H1 (cell line): ENCODE measurements at regions not wholly inside any gene's neighbourhood (a gene's known extent, or its start where the extent isn't known, plus 50 kb on each side); places are given as distances from the start of the nearest gene placed in this dataset.

Source experiments
- CTCF ChIA-PET: fragments of 300-600 bp; sonication (Branson Sonifier 250); formaldehyde crosslinking; loops from one replicate; lab custom pipeline; 2021; ENCODE audit not compliant: partially characterized antibody; lab: Charles Lee
- POLR2A ChIA-PET: fragments of 300-600 bp; sonication (Branson Sonifier 250); formaldehyde crosslinking; loops from one replicate; lab custom pipeline; 2021; ENCODE audit warnings: inconsistent platforms; ENCODE audit not compliant: partially characterized antibody; lab: Charles Lee
- DNase-seq, 2 experiments: peaks; one replicate each; pipeline versions ENCODE4 v3.0.0 to v3.0.0-alpha.2; 2010 to 2022; ENCODE audit warnings: low spot score in 2 of 2, low read depth in 1 of 2, mixed read lengths in 1 of 2
- FAIRE-seq: peaks from 2 replicates; lab custom pipeline; 2011; peaks lifted over from hg19 to GRCh38; lab: Jason Lieb, UNC
- H2AFZ ChIP-seq: 2 replicates; pipeline ENCODE4 v1.8.1; 2012; ENCODE audit warnings: low read length, inconsistent platforms
- H2AK5ac ChIP-seq: 2 replicates; pipeline ENCODE4 v1.6.1; 2013; ENCODE audit warnings: low read depth, low read length
- H2BK120ac ChIP-seq: replicated peaks from 2 replicates; pipeline ENCODE3; 2013; ENCODE audit warnings: low read depth, low read length, inconsistent platforms
- H2BK12ac ChIP-seq: 2 replicates; pipeline ENCODE4 v1.6.1; 2013; ENCODE audit warnings: low read depth, low read length
- H2BK15ac ChIP-seq: 2 replicates; pipeline ENCODE4 v1.6.1; 2013; ENCODE audit warnings: low read length
- H2BK20ac ChIP-seq: 2 replicates; pipeline ENCODE4 v1.6.1; 2013; ENCODE audit warnings: low read length
- H2BK5ac ChIP-seq: 2 replicates; pipeline ENCODE4 v1.6.1; 2013; ENCODE audit warnings: low read depth, low read length
- H3K14ac ChIP-seq: 2 replicates; pipeline ENCODE4 v1.6.1; 2013; ENCODE audit warnings: inconsistent platforms; ENCODE audit not compliant: insufficient read length
- H3K18ac ChIP-seq: 2 replicates; pipeline ENCODE4 v1.6.1; 2013; ENCODE audit warnings: low read length; ENCODE audit errors: extremely low read depth
- H3K23ac ChIP-seq: 2 replicates; pipeline ENCODE4 v1.6.1; 2013; ENCODE audit warnings: inconsistent platforms; ENCODE audit not compliant: insufficient read length
- H3K23me2 ChIP-seq: 2 replicates; pipeline ENCODE4 v1.6.1; 2013; ENCODE audit warnings: low read depth, low read length
- H3K27ac ChIP-seq: 2 replicates; pipeline ENCODE4 v1.6.1; 2011; ENCODE audit warnings: low read depth, low read length, inconsistent platforms
- H3K27me3 ChIP-seq, 4 experiments: replicated peaks in 1 of 4; 1 replicate in 1 of 4; 2 replicates in 3 of 4; pipeline versions ENCODE4 v1.6.1 to v1.8.1; 2011 to 2013; ENCODE audit warnings: low read length in 3 of 4, mild to moderate bottlenecking in 3 of 4, inconsistent platforms in 2 of 4, mixed read lengths in 2 of 4, moderate library complexity in 1 of 4; ENCODE audit not compliant: control insufficient read depth in 3 of 4, insufficient read depth in 3 of 4; ENCODE audit errors: extremely low read depth in 1 of 4
- H3K36me3 ChIP-seq, 4 experiments: 2 replicates each; pipeline versions ENCODE4 v1.6.1 to v1.8.1; 2011 to 2013; ENCODE audit warnings: mild to moderate bottlenecking in 4 of 4, low read length in 3 of 4, moderate library complexity in 2 of 4, control low read depth in 1 of 4, inconsistent platforms in 1 of 4; ENCODE audit not compliant: insufficient read depth in 4 of 4, control insufficient read depth in 2 of 4
- H3K4ac ChIP-seq: replicated peaks from 2 replicates; pipeline ENCODE3; 2013; ENCODE audit warnings: low read length, low read depth, mixed read lengths, inconsistent platforms; ENCODE audit not compliant: insufficient read length
- H3K4me1 ChIP-seq, 4 experiments: replicated peaks in 1 of 4; 1 replicate in 1 of 4; 2 replicates in 3 of 4; pipeline versions ENCODE4 v1.6.1 to v1.8.1; 2011 to 2013; ENCODE audit warnings: low read length in 3 of 4, inconsistent platforms in 2 of 4, mixed read lengths in 1 of 4; ENCODE audit not compliant: insufficient read depth in 4 of 4, control insufficient read depth in 3 of 4
- H3K4me2 ChIP-seq, 2 experiments: 2 replicates each; pipeline versions ENCODE4 v1.6.1 to v1.8.1; 2011 to 2013; ENCODE audit warnings: low read depth in 2 of 2, low read length in 2 of 2, control low read depth in 1 of 2, inconsistent platforms in 1 of 2, mild to moderate bottlenecking in 1 of 2; ENCODE audit not compliant: insufficient read depth in 1 of 2
- H3K4me3 ChIP-seq, 4 experiments: fragments of 200-600, 300-600 bp in 1 of 4; sonication (generic), shearing (Covaris generic), sonication (Bioruptor Twin) in 1 of 4; 2 replicates each; pipeline versions ENCODE4 v1.5.1 to v1.8.1; 2011 to 2016; ENCODE audit warnings: low read length in 4 of 4, low read depth in 3 of 4, control low read depth in 2 of 4, inconsistent platforms in 2 of 4, mild to moderate bottlenecking in 2 of 4, mixed read lengths in 1 of 4, moderate library complexity in 1 of 4; ENCODE audit not compliant: insufficient read depth in 2 of 4; ENCODE audit errors: extremely low read depth in 1 of 4
- H3K56ac ChIP-seq: replicated peaks from 2 replicates; pipeline ENCODE3; 2013; ENCODE audit warnings: low read depth, mild to moderate bottlenecking, mixed read lengths, low read length, inconsistent platforms; ENCODE audit not compliant: insufficient read length
- H3K79me1 ChIP-seq: 2 replicates; pipeline ENCODE4 v1.6.1; 2013; ENCODE audit warnings: low read depth, low read length, control low read depth
- H3K79me2 ChIP-seq, 2 experiments: 2 replicates each; pipeline versions ENCODE4 v1.6.1 to v1.8.1; 2012 to 2013; ENCODE audit warnings: low read length in 2 of 2, mild to moderate bottlenecking in 2 of 2, inconsistent platforms in 1 of 2; ENCODE audit not compliant: insufficient read depth in 2 of 2, control insufficient read depth in 1 of 2
- H3K9ac ChIP-seq, 4 experiments: replicated peaks in 1 of 4; 1 replicate in 1 of 4; 2 replicates in 3 of 4; pipeline versions ENCODE4 v1.6.1 to v1.8.1; 2011 to 2013; ENCODE audit warnings: low read depth in 3 of 4, low read length in 3 of 4, control low read depth in 2 of 4, mild to moderate bottlenecking in 2 of 4, moderate library complexity in 2 of 4, inconsistent platforms in 1 of 4; ENCODE audit errors: extremely low read depth in 1 of 4
- H3K9me3 ChIP-seq, 2 experiments: 2 replicates each; pipeline versions ENCODE4 v1.6.1 to v1.8.1; 2012 to 2013; ENCODE audit warnings: mild to moderate bottlenecking in 2 of 2, moderate library complexity in 2 of 2, control low read depth in 1 of 2, inconsistent platforms in 1 of 2, low read depth in 1 of 2, low read length in 1 of 2, mixed read lengths in 1 of 2; ENCODE audit not compliant: insufficient read depth in 2 of 2
- H4K20me1 ChIP-seq, 2 experiments: replicated peaks in 1 of 2; 2 replicates each; pipeline versions ENCODE3 to v1.8.1; 2011 to 2013; ENCODE audit warnings: inconsistent platforms in 2 of 2, low read length in 2 of 2, mild to moderate bottlenecking in 1 of 2; ENCODE audit not compliant: insufficient read depth in 2 of 2, control insufficient read depth in 1 of 2
- H4K5ac ChIP-seq: 2 replicates; pipeline ENCODE4 v1.6.1; 2013; ENCODE audit warnings: low read length, low read depth, mixed read lengths, inconsistent platforms; ENCODE audit not compliant: insufficient read length
- H4K8ac ChIP-seq: 2 replicates; pipeline ENCODE4 v1.8.0; 2013; ENCODE audit warnings: mild to moderate bottlenecking, moderate library complexity, low read length, inconsistent platforms; ENCODE audit not compliant: insufficient read depth; ENCODE audit errors: extremely low read depth
- H4K91ac ChIP-seq: replicated peaks from 2 replicates; pipeline ENCODE3; 2013; ENCODE audit warnings: low read length, mixed read lengths, inconsistent platforms; ENCODE audit not compliant: insufficient read length
- BRCA1 ChIP-seq: IDR thresholded peaks from 2 replicates; pipeline ENCODE4 v1.6.1; 2012; ENCODE audit warnings: low read depth, low read length, improper control_type of control experiment
- EP300 ChIP-seq, 2 experiments: IDR thresholded peaks; 1 replicate in 1 of 2; 2 replicates in 1 of 2; pipeline ENCODE4 v1.6.1; 2011 to 2012; ENCODE audit warnings: low read depth in 2 of 2, low read length in 2 of 2, mild to moderate bottlenecking in 2 of 2, borderline replicate concordance in 1 of 2, inconsistent platforms in 1 of 2, moderate library complexity in 1 of 2
- HDAC6 ChIP-seq: IDR thresholded peaks from one replicate; pipeline ENCODE4 v1.7.1; 2012; ENCODE audit warnings: low read depth, mild to moderate bottlenecking, inconsistent platforms, low read length, moderate library complexity
- KDM1A ChIP-seq: fragments of 200-600, 300-600 bp; sonication (generic); IDR thresholded peaks from 2 replicates; pipeline ENCODE4 v1.7.1; 2016; ENCODE audit warnings: mild to moderate bottlenecking, low read length, borderline replicate concordance
- KDM4A ChIP-seq: IDR thresholded peaks from one replicate; pipeline ENCODE4 v1.7.1; 2012; ENCODE audit warnings: low read depth, mild to moderate bottlenecking, moderate library complexity, low read length, inconsistent platforms; ENCODE audit not compliant: severe bottlenecking
- NANOG ChIP-seq: IDR thresholded peaks from 2 replicates; pipeline ENCODE4 v1.6.1; 2011; ENCODE audit warnings: low read length, low read depth, mild to moderate bottlenecking, inconsistent platforms; ENCODE audit not compliant: insufficient read depth, poor library complexity, severe bottlenecking
- NRF1 ChIP-seq: IDR thresholded peaks from 2 replicates; pipeline ENCODE4 v1.6.1; 2011; ENCODE audit warnings: mild to moderate bottlenecking, low read depth, low read length, improper control_type of control experiment
- POLR2A ChIP-seq, 2 experiments: IDR thresholded peaks; 1 replicate in 1 of 2; 2 replicates in 1 of 2; pipeline ENCODE4 v1.6.1; 2011; ENCODE audit warnings: low read depth in 2 of 2, low read length in 2 of 2, mild to moderate bottlenecking in 2 of 2; ENCODE audit errors: control extremely low read depth in 1 of 2
- RBBP5 ChIP-seq: IDR thresholded peaks from 2 replicates; pipeline ENCODE4 v1.7.1; 2012; ENCODE audit warnings: low read depth, mild to moderate bottlenecking, inconsistent platforms, low read length, moderate library complexity, borderline replicate concordance
- SIN3A ChIP-seq, 2 experiments: IDR thresholded peaks in 1 of 2; conservative IDR thresholded peaks in 1 of 2; 2 replicates each; pipeline ENCODE4 v1.6.1; 2011 to 2012; ENCODE audit warnings: low read length in 2 of 2, improper control_type of control experiment in 1 of 2, low read depth in 1 of 2, mild to moderate bottlenecking in 1 of 2
- TEAD4 ChIP-seq: IDR thresholded peaks from 2 replicates; pipeline ENCODE4 v1.6.1; 2012; ENCODE audit warnings: low read depth, low read length, inconsistent platforms, mixed read lengths
- ZNF274 ChIP-seq: IDR thresholded peaks from 2 replicates; pipeline ENCODE4 v1.7.0; 2012; ENCODE audit warnings: low read length, borderline replicate concordance; ENCODE audit errors: extremely low read depth
- WGBS, 2 experiments: shearing (Covaris generic) in 1 of 2; methylation state at CpG; one replicate each; pipeline versions ENCODE4 v1.1.6 to v1.1.7; 2013 to 2015; ENCODE audit warnings: low lambda C conversion rate in 2 of 2, mixed read lengths in 2 of 2, inconsistent platforms in 1 of 2, low coverage in 1 of 2, missing lambda C conversion rate in 1 of 2; ENCODE audit not compliant: insufficient replicate concordance in 2 of 2, insufficient coverage in 1 of 2, insufficient read length in 1 of 2; ENCODE audit errors: extremely low coverage in 1 of 2, missing lambda C conversion rate in 1 of 2; 5-methylcytosine and 5-hydroxymethylcytosine counted together
- TF ChIP-seq, protein P1 (sequence below): IDR thresholded peaks from 2 replicates; pipeline ENCODE4 v1.6.1; 2012; ENCODE audit warnings: inconsistent platforms

DNA sequence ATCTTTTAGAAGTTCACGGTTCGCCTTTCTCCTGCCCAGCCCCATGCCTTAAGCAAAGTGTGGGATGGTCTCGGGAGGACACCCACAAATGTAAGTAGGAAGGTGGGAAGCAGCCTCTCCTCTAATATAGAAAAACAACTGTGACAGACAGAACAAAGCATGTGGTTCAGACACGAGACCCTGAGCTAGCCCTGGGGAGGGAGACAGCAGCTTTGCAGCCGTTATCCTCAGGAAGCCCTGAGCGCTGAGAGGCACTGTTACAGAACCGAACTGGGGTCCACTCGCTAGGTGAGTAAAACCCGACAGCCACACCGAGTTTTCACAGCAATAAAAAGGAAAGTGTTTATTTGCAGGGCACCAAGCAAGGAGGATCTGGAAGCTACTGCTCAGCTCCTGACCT is 210.6 kb downstream of the UQCRFS1 start:
- Histone ChIP-seq H3K4me1 (peaks cover 0 to 11% (median 6%) of the 10 kb centered on the region in 4 experiments; a peak in 5 of 7 replicates), H2AK5ac (no peak overlapping the region), H3K79me2 (no peaks in the 10 kb centered on the region), H3K36me3 (no peaks in the 10 kb centered on the region), H4K5ac (no peak overlapping the region), H3K79me1 (no peaks in the 10 kb centered on the region), H4K20me1 (no peaks in the 10 kb centered on the region), H3K4me2 (no peak overlapping the region), H2BK5ac (no peak overlapping the region), H3K27ac (no peak overlapping the region), H3K4me3 (no peak overlapping the region), H3K9ac (no peak overlapping the region), H3K4ac (no peak overlapping the region), H4K8ac (peak overlapping the region; percentile 81), H3K14ac (no peak overlapping the region), H3K9me3 (peaks cover 9% of the 10 kb centered on the region in 2 experiments), H3K56ac (no peak overlapping the region), H2AFZ (no peak overlapping the region), H2BK12ac (no peak overlapping the region), H2BK20ac (no peak overlapping the region), H3K18ac (no peak overlapping the region), H2BK15ac (no peak overlapping the region), H2BK120ac (peak overlapping the region; percentile 36), H3K27me3 (0 out of 7 replicates have a peak, but pooled peaks cover 0 to 2% (median 0%) of the 10 kb centered on the region in 4 experiments), H4K91ac (no peak overlapping the region), H3K23me2 (peaks cover 2% of the 10 kb centered on the region; the same call in 1 of the 2 replicates), H3K23ac (no peak overlapping the region)
- DNase-seq: no peak
- 84% methylated on average over 10 of the region's 10 CpGs; no CpG with 5 or more reads in 1 of the 2 experiments for WGBS, 2 experiments
- ChIA-PET CTCF (interaction anchor here (1.0 to 5.8 kb wide), 2 partner anchors 11 to 13 kb away, joined by 3 to 35 read pairs; no protein-coding TSS in a partner anchor), POLR2A (interaction anchor here (1.3 kb wide), 1 partner anchor 13 kb away, joined by 5 read pairs; no protein-coding TSS in a partner anchor)
- FAIRE-seq: no peak
- TF ChIP-seq RBBP5: no peak
- TF ChIP-seq ZNF274: no peak
- TF ChIP-seq TEAD4: no peak
- TF ChIP-seq NANOG: no peak
- TF ChIP-seq, protein P1, sequence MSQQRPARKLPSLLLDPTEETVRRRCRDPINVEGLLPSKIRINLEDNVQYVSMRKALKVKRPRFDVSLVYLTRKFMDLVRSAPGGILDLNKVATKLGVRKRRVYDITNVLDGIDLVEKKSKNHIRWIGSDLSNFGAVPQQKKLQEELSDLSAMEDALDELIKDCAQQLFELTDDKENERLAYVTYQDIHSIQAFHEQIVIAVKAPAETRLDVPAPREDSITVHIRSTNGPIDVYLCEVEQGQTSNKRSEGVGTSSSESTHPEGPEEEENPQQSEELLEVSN: no peak
- no peak for TF ChIP-seq NRF1
- no peak for TF ChIP-seq KDM1A
- no peak for TF ChIP-seq BRCA1
- no peak for TF ChIP-seq POLR2A (IDR thresholded peaks at IDR 0.05; ENCODE audit: control extremely low read depth in 1 of 2, low read depth in 2 of 2, low read length in 2 of 2)
- no peak for TF ChIP-seq EP300 (IDR thresholded peaks at IDR 0.05; ENCODE audit: borderline replicate concordance in 1 of 2, low read depth in 2 of 2, low read length in 2 of 2)
- no peak for TF ChIP-seq SIN3A (conservative IDR thresholded peaks at IDR 0.05 in 1 of 2, IDR thresholded peaks at IDR 0.05 in 1 of 2; ENCODE audit: low read depth in 1 of 2, low read length in 2 of 2)
- TF ChIP-seq KDM4A: no peak
- no peak for TF ChIP-seq HDAC6
